Breast epithelium (tissue), 3 donors: ENCODE measurements at regions not wholly inside any gene's neighbourhood (a gene's known extent, or its start where the extent isn't known, plus 50 kb on each side); places are given as distances from the start of the nearest gene placed in this dataset.
"Not testable (repeated sequence)": the region's sequence is repeated elsewhere in the genome, so short reads cannot be mapped to it uniquely, and the experiment has no call there.

Experiments used
- CTCF ChIP-seq, 3 donors: fragments of 450-650 bp; IDR thresholded peaks; one replicate each; pipeline ENCODE4 v1.5.1; 2016 to 2017; ENCODE audit warnings: antibody characterized with exemption in 3 of 3, mild to moderate bottlenecking in 3 of 3, moderate library complexity in 3 of 3
- POLR2A ChIP-seq: fragments of 450-650 bp; IDR thresholded peaks from one replicate; pipeline ENCODE4 v1.6.1; 2016; ENCODE audit warnings: antibody characterized with exemption, mild to moderate bottlenecking, moderate library complexity

- not testable (repeated sequence) for TF ChIP-seq POLR2A; CTCF (IDR thresholded peaks at IDR 0.05)
Observed at GRCh38 chr16:7865393-7865792, 532.7 kb downstream of the RBFOX1 start.
